GM23338 (cell line): ENCODE measurements at regions not wholly inside any gene's neighbourhood (a gene's known extent, or its start where the extent isn't known, plus 50 kb on each side); places are given as distances from the start of the nearest gene placed in this dataset.

ENCODE experiments used
- ATAC-seq: fragments of 200-7000 bp; cut with Tn5 transposase; 3 replicates; pipeline ENCODE4 v1.9.1; 2020
- DNase-seq: peaks from one replicate; pipeline ENCODE4 v3.0.0-alpha.2; 2015; ENCODE audit warnings: low spot score
- H2AFZ ChIP-seq: fragments of 200-600 bp; sonication (generic); 2 replicates; pipeline ENCODE4 v1.8.0; 2016; ENCODE audit warnings: antibody characterized with exemption, mild to moderate bottlenecking, moderate library complexity
- H3F3A ChIP-seq: fragments of 200-600 bp; sonication (generic); replicated peaks from 2 replicates; pipeline ENCODE4 v1.8.0; 2017; ENCODE audit warnings: antibody characterized with exemption, mixed run types, low read depth
- H3K27ac ChIP-seq: fragments of 200-600 bp; sonication (generic); 2 replicates; pipeline ENCODE4 v1.6.1; 2016; ENCODE audit warnings: low read depth
- H3K27me3 ChIP-seq: fragments of 200-600 bp; sonication (generic); 2 replicates; pipeline ENCODE4 v1.8.0; 2016; ENCODE audit warnings: mild to moderate bottlenecking, mixed run types, moderate library complexity; ENCODE audit not compliant: insufficient read depth
- H3K36me3 ChIP-seq: fragments of 200-600 bp; sonication (generic); 2 replicates; pipeline ENCODE4 v1.8.0; 2016; ENCODE audit warnings: mild to moderate bottlenecking; ENCODE audit not compliant: insufficient read depth
- H3K4me1 ChIP-seq: fragments of 200-600 bp; sonication (generic); 2 replicates; pipeline ENCODE4 v1.8.0; 2016; ENCODE audit warnings: mild to moderate bottlenecking, moderate library complexity; ENCODE audit not compliant: insufficient read depth
- H3K4me2 ChIP-seq: fragments of 200-600 bp; sonication (generic); 2 replicates; pipeline ENCODE4 v1.7.1; 2017; ENCODE audit warnings: mixed run types
- H3K4me3 ChIP-seq: fragments of 200-600 bp; sonication (generic); 2 replicates; pipeline ENCODE4 v1.6.1; 2016; ENCODE audit warnings: mixed run types
- H3K79me2 ChIP-seq: fragments of 200-600 bp; sonication (generic); replicated peaks from 2 replicates; pipeline ENCODE4 v1.8.0; 2017; ENCODE audit warnings: mild to moderate bottlenecking; ENCODE audit not compliant: insufficient read depth
- H3K9me2 ChIP-seq: fragments of 200-600 bp; sonication (generic); 2 replicates; pipeline ENCODE4 v1.8.0; 2017; ENCODE audit not compliant: insufficient read depth
- H4K20me1 ChIP-seq: fragments of 200-600 bp; sonication (generic); replicated peaks from 2 replicates; pipeline ENCODE4 v1.8.0; 2017; ENCODE audit warnings: mild to moderate bottlenecking; ENCODE audit not compliant: insufficient read depth
- H3K27ac Mint-ChIP-seq: 2 replicates; pipeline ENCODE4 v1.8.0; 2020; ENCODE audit warnings: inconsistent platforms, mild to moderate bottlenecking, moderate library complexity, mixed read lengths
- H3K27me3 Mint-ChIP-seq: 3 replicates; pipeline ENCODE4 v1.8.0; 2022; ENCODE audit warnings: low read depth, mild to moderate bottlenecking, moderate library complexity, mixed read lengths, inconsistent platforms; ENCODE audit not compliant: insufficient read depth, poor library complexity
- H3K36me3 Mint-ChIP-seq: 3 replicates; pipeline ENCODE4 v1.8.0; 2021; ENCODE audit warnings: low read depth, mild to moderate bottlenecking, inconsistent platforms, moderate library complexity, mixed read lengths
- H3K4me1 Mint-ChIP-seq: 3 replicates; pipeline ENCODE4 v1.8.0; 2020; ENCODE audit warnings: mild to moderate bottlenecking, inconsistent platforms, mixed read lengths
- H3K4me3 Mint-ChIP-seq: 3 replicates; pipeline ENCODE4 v1.8.0; 2021; ENCODE audit warnings: moderate library complexity, mild to moderate bottlenecking, inconsistent platforms, mixed read lengths
- H3K9me3 Mint-ChIP-seq: 3 replicates; pipeline ENCODE4 v1.8.0; 2020; ENCODE audit warnings: moderate library complexity, mild to moderate bottlenecking, inconsistent platforms, mixed read lengths
- CREB1 ChIP-seq: fragments of 250-450 bp; sonication (Bioruptor Pico); IDR thresholded peaks from 2 replicates; pipeline ENCODE4 v1.5.0; 2020; ENCODE audit warnings: low read depth, mild to moderate bottlenecking, moderate library complexity
- CTCF ChIP-seq, 2 experiments: fragments of 200-600 bp in 1 of 2; sonication (generic) in 1 of 2; conservative IDR thresholded peaks; 2 replicates each; pipeline versions ENCODE4 v1.5.1 to v1.6.1; 2016 to 2017; ENCODE audit warnings: antibody characterized with exemption in 2 of 2, low read depth in 2 of 2, mild to moderate bottlenecking in 2 of 2, moderate library complexity in 1 of 2
- ETS1 ChIP-seq: IDR thresholded peaks from 2 replicates; pipeline ENCODE4 v1.6.1; 2016; ENCODE audit warnings: antibody characterized with exemption
- EZH2 ChIP-seq: fragments of 200-600 bp; sonication (generic); IDR thresholded peaks from one replicate; pipeline ENCODE4 v1.8.0; 2017; ENCODE audit warnings: antibody characterized with exemption, mild to moderate bottlenecking, low read depth; ENCODE audit not compliant: unreplicated experiment
- JUNB ChIP-seq: IDR thresholded peaks from one replicate; pipeline ENCODE4 v1.6.1; 2016; ENCODE audit warnings: antibody characterized with exemption; ENCODE audit not compliant: unreplicated experiment
- POLR2AphosphoS5 ChIP-seq: IDR thresholded peaks from 2 replicates; pipeline ENCODE4 v1.6.1; 2016; ENCODE audit warnings: antibody characterized with exemption, low read depth
- REST ChIP-seq: IDR thresholded peaks from one replicate; pipeline ENCODE4 v1.6.1; 2018; ENCODE audit warnings: antibody characterized with exemption; ENCODE audit not compliant: unreplicated experiment
- STAT1 ChIP-seq: IDR thresholded peaks from one replicate; pipeline ENCODE4 v1.6.1; 2016; ENCODE audit warnings: antibody characterized with exemption; ENCODE audit not compliant: unreplicated experiment
- ZNF114 ChIP-seq: fragments of 250-450 bp; sonication (Bioruptor Pico); IDR thresholded peaks from 2 replicates; pipeline ENCODE4 v1.5.0; 2020; ENCODE audit warnings: mild to moderate bottlenecking, moderate library complexity
- ZNF331 ChIP-seq: fragments of 250-450 bp; sonication (Bioruptor Pico); IDR thresholded peaks from 2 replicates; pipeline ENCODE4 v1.5.0; 2020; ENCODE audit warnings: low read depth, mild to moderate bottlenecking, moderate library complexity
- ZNF462 ChIP-seq: fragments of 250-450 bp; sonication (Bioruptor Pico); IDR thresholded peaks from 2 replicates; pipeline ENCODE4 v1.5.0; 2020; ENCODE audit warnings: mild to moderate bottlenecking, moderate library complexity

GRCh38 chr10:20641605-20642004 is 255.5 kb downstream of the NEBL start (continued):
- TF ChIP-seq CTCF (conservative IDR thresholded peaks at IDR 0.05; ENCODE audit: low read depth in 2 of 2), result no peak
- no peak for TF ChIP-seq ETS1

GRCh38 chr10:20635570-20635969 is 261.5 kb downstream of the NEBL start:
- H3K79me2 ChIP-seq, result no peaks in the 10 kb centered on the region
- Mint-ChIP-seq H3K4me1 (peaks cover 7% of the 10 kb centered on the region; the same call in 2 of the 3 replicates), H3K36me3 (no peaks in the 10 kb centered on the region; the same call in 2 of the 3 replicates), H3K27me3 (peaks cover 2% of the 10 kb centered on the region), H3K27ac (no peak overlapping the region), H3K9me3 (no peaks in the 10 kb centered on the region), H3K4me3 (no peak overlapping the region)
- H3K9me2 ChIP-seq, result peaks cover 23% of the 10 kb centered on the region
- no peak overlapping the region for H3K27ac ChIP-seq
- no peaks in the 10 kb centered on the region for H3K27me3 ChIP-seq
- peaks cover 14% of the 10 kb centered on the region for H3K4me1 ChIP-seq
- no peak overlapping the region for H2AFZ ChIP-seq
- H3K4me3 ChIP-seq, result no peak overlapping the region
- ATAC-seq (no peak), DNase-seq (no peak)
- no peaks in the 10 kb centered on the region for H3F3A ChIP-seq
- H3K4me2 ChIP-seq, result no peak overlapping the region
- H4K20me1 ChIP-seq, result no peaks in the 10 kb centered on the region
- no peaks in the 10 kb centered on the region for H3K36me3 ChIP-seq
- TF ChIP-seq CREB1 (CRISPR knock-in tag), result no peak
- no peak for TF ChIP-seq ZNF331 (CRISPR knock-in tag)
- TF ChIP-seq REST, result no peak
- TF ChIP-seq STAT1, result no peak
- TF ChIP-seq ZNF462 (CRISPR knock-in tag), result no peak
- TF ChIP-seq POLR2AphosphoS5, result no peak
- no peak for TF ChIP-seq JUNB
- TF ChIP-seq EZH2, result no peak
- no peak for TF ChIP-seq ZNF114
- TF ChIP-seq CTCF (conservative IDR thresholded peaks at IDR 0.05; ENCODE audit: low read depth in 2 of 2), result no peak
